ENCODE measurements at regions not wholly inside any gene's neighbourhood (a gene's known extent, or its start where the extent isn't known, plus 50 kb on each side); places are given as distances from the start of the nearest gene placed in this dataset.
"Not testable (repeated sequence)": the region's sequence is repeated elsewhere in the genome, so short reads cannot be mapped to it uniquely, and the experiment has no call there.

DNA sequence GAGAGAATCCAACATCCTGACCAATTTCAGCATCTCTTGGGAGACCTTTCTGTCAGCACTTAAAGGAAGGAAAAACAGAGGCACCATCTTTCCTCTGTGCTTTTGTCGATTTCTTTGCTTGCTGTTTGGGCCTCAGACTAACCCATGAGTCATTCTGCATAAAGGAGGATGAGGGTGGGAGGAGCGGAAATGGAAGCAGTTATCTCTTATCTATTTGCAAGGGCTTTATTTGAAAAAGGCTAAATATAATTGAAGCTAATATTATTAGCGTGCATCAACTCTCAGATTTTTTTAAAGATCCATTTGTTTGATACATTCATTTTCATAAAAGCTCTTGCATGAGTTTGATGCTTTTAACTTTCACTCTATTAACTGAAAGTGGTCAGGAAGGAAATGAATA lies 72.9 kb downstream of the ZNF622 start:
- DNase-seq = no peak

DNA sequence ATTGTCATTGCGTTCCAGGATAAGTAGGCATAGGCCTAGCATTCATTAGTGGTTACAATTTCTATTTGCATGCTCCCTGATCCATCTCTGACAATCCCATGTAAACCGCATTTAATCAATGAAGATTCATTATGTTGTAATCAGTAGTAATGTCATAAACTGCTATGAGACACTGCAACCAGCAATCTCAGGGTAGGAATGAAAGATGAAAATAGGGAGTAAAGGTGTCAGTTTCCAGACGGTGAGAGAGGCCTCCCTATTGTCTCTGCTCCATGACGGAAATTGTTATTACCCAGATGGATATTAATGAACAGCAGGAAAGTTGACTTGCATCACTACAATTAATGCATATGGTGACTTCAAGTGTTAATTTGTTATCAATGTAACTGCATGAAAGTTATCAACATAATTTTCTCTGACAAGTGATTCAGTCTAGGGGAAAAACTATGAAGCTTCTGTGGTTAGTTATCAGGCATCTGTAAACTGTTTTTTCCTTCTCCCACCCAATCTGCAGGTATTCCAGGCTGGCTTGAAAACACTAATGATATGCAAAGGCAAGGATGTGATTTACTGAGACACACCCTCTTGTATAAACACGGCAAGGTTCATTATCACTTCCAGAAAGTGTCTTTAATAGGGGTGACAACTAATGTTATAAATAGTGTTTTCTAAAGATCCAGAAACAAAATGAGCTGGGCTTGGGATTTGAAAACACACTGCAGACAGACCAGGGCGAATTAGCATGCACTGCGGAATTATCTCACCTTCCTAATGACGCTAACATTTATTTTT lies 73.5 kb downstream of the ZNF622 start:
- DNase-seq = no peak

- no peak for DNase-seq
These were observed 74.8 kb downstream of the ZNF622 start for GRCh38 chr5:16390825-16391224.

DNA sequence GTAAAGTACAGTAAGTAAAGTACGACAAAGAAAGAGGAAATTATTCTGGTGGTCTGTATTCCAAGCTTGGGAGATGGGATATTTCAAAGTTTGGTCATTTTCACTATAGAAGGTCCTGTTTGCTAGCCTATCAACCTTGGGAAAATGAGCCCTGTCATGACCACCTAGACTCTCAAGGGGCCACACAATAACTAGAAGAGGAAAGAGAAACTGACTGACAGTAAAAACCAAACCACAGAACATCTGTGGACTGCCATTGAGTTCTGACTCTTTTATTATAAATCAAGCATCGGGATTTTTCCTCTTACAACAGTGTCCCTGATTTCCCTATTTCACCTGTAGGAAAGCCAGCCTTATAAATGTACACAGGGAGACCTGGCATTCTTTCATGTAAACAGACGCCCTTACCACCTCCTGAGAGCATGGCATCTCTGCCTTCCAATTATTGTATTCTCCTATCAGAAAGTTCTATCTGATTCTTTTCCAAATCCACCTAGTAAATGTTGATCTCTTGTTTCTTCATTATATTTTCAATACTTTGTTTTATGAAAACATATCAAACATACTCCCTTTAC lies 80.0 kb downstream of the ZNF622 start:
- DNase-seq = peak in 1 of 2 experiments; percentile 31

- no peak for DNase-seq
These were observed 80.8 kb downstream of the ZNF622 start for GRCh38 chr5:16384804-16385203.

GRCh38 chr5:16384222-16384621 lies 81.4 kb downstream of the ZNF622 start:
- no peak for DNase-seq

DNA sequence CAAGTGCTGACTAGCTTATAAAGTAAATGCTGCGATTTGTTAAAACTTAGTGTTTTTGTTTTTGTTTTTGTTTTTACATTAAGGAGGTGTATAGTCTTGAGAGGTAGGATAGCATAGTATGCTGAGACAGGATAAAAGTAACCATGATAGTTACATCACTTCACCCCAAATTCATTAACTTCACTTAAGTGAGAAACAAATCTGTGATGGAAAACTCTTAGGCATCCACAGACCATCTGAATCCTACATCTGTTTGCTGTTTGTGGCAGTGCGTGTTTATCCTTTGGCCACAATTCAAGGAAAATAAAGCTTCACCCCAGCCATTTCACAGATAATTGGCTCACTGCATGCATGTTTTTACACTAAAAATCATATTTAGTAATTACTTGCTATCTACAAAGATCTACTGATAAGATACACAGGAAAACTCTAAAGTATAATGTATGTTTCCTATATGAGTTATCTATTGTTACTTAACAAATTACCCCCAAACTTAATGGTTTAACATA lies 82.0 kb downstream of the ZNF622 start:
- no peak for DNase-seq

- DNase-seq = no peak
These were observed 83.6 kb downstream of the ZNF622 start for GRCh38 chr5:16382047-16382446.

GRCh38 chr5:16378762-16379161 lies 86.8 kb downstream of the ZNF622 start:
- DNase-seq = no peak

GRCh38 chr5:16372493-16372892 lies 93.1 kb downstream of the ZNF622 start:
- no peak for DNase-seq

GRCh38 chr5:16366491-16366890 lies 99.1 kb downstream of the ZNF622 start:
- DNase-seq = no peak

- DNase-seq = no peak
These were observed 100.7 kb downstream of the ZNF622 start for GRCh38 chr5:16364910-16365309.

GRCh38 chr5:16353439-16353838 lies 112.2 kb downstream of the ZNF622 start:
- DNase-seq = not testable (repeated sequence)

DNA sequence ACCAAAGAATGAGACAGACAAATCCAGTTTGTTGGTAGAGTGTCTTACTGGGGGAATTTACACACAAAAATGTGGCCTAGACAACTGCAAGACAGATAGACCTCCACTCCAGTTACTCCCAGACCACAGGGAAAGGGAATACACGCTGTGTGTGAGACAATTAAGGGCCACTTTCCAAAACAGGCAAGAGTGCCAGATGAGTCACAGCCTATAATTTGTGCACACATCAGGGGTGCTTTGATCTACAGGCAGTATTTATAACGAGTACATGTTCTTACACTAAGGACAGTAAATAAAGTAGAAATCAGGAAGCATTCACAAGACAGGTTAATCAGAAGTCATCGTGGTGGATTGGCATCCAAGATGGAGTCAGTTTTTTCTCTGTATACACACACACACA lies 114.8 kb downstream of the ZNF622 start:
- peak; percentile 82 to 96 for DNase-seq

GRCh38 chr5:16346380-16346779 lies 119.2 kb downstream of the ZNF622 start:
- DNase-seq = no peak

DNA sequence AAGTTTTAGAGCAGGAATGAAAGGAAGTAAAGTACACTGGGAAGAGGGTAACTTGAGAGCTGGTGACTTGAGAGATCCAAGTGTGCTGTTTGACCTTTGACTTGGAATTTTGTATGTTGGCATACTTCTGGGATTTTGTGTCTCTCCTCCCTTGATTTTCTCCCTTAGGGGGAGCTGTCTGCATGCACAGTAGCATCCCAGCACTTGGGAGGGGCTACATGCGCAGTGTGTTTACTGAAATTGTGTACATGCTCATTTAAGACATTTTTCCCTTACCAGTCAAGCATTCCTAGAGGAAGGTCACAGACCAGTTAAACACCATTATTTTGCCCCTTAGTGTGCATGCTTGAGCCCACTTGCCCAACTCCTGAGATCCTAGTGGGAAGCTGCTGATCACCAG lies 120.1 kb downstream of the ZNF622 start:
- DNase-seq = peak in 1 of 2 experiments; percentile 14

DNA sequence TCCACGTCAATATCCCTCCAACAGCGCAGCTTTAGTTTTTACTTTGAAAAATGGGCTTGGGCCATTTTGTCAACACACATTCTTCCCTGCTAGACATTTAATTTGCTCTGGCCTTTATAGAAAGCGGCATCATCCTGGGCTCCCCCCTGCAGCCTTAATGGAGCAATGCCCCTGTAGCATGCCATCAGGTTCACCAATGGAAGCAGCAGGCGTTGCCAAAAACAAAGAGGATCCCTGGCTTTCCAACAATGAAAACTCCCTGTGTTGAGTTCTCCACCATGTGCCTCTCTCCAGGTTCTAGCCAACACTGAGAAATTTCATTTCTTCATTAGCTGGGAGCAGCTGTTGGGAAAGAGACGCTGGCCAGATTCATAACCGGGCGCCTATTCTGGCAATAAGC lies 139.5 kb downstream of the ZNF622 start:
- no peak for DNase-seq

- no peak for DNase-seq
These were observed 141.7 kb upstream of the MARCHF11 start for GRCh38 chr5:16321284-16321683.

DNA sequence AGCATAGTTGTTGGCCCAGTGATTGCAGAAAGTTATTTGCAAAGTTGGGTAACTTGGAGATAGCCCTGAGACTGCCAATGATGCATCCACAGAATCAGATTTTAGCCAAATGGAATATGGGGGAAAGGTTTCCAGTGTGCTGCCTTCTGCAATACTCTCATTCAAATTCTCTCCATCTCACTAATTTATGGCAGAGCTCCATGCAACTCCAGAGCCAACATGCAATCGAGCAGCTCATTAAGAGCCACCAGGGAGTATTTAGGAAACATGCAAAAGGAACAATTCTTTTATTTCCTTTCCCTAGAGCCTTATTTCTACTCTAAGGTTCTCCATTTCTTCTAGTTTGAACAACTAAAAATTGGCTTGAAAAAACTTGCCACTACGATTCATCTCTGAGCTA lies 135.9 kb upstream of the MARCHF11 start:
- no peak for DNase-seq

- peak; percentile 78 to 93 for DNase-seq
These were observed 134.2 kb upstream of the MARCHF11 start for GRCh38 chr5:16313761-16314160.

- no peak for DNase-seq
These were observed 133.2 kb upstream of the MARCHF11 start for GRCh38 chr5:16312785-16313184.

GRCh38 chr5:16311666-16312065 lies 132.1 kb upstream of the MARCHF11 start:
- DNase-seq = no peak

DNA sequence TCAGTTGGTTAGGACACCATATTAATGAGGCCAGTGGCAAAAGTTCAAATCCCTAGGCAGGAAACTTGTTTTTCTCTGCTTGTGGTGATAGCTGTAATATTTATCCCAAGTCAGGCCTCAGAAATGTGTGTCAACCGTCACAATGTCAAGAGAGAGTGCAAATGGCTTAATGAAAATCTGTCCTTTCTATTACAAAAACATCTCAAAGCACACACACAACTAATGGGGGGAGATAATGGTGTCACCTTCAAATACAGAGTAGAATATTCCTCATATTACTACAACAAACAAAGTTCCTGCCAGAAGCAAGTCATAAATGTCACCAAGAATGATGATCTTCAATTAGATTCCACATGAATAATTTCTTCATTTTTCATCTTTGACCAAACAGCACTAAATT lies 127.2 kb upstream of the MARCHF11 start:
- peak; percentile 56 to 88 for DNase-seq

GRCh38 chr5:16304846-16305245 lies 125.3 kb upstream of the MARCHF11 start:
- DNase-seq = no peak

DNA sequence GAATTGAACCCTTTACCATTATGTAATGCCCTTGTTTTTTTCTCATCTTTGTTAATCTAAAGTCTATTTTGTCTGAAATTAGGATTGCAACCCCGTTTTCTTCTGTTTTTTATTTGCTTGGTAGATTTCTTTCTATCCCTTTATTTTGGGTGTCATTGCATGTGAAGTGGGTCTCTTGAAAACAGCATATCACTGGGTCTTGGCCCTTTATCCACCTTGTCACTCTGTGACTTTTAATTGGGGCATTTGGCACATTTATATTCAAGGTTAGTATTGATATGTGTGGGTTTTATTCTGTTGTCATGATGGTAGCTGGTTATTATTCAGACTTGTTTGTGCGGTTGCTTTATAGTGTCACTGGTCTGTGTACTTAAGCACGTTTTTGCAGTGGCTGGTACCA lies 117.4 kb upstream of the MARCHF11 start:
- no peak for DNase-seq

All from NCI-H2081 (cell line).